OCI-LY3 (cell line): ENCODE measurements at regions not wholly inside any gene's neighbourhood (a gene's known extent, or its start where the extent isn't known, plus 50 kb on each side); places are given as distances from the start of the nearest gene placed in this dataset.

Experiments used
- EZH2phosphoT487 ChIP-seq: fragments of 200-600 bp; shearing (Covaris generic); IDR thresholded peaks from 2 replicates; pipeline ENCODE4 v1.6.1; 2018; ENCODE audit warnings: antibody characterized with exemption, mixed run types, low read depth
- TF ChIP-seq, protein P1 (sequence below): fragments of 200-600, 300-600 bp; sonication (generic); IDR thresholded peaks from 2 replicates; pipeline ENCODE4 v1.5.1; 2014; ENCODE audit warnings: antibody characterized with exemption, low read length, low read depth

DNA sequence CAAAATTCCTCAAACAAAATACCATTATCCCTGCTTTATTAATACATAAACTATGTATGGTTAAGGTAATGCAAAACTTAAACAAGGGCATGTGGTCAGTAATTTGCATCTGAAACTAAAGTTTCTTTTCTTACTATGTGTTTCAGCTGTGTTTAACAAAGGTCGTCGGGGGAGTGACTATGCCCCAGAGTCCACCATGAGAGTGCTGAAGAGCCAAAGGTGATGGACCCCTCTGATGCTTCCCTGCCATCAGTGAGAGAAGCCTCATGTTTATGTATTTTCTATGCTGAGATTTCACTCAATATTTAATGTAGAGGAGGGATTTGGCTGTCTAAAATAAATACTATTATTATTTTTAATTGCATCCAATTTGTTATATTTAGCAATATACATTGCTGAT lies 707.2 kb upstream of the REG3G start:
- TF ChIP-seq, protein P1, sequence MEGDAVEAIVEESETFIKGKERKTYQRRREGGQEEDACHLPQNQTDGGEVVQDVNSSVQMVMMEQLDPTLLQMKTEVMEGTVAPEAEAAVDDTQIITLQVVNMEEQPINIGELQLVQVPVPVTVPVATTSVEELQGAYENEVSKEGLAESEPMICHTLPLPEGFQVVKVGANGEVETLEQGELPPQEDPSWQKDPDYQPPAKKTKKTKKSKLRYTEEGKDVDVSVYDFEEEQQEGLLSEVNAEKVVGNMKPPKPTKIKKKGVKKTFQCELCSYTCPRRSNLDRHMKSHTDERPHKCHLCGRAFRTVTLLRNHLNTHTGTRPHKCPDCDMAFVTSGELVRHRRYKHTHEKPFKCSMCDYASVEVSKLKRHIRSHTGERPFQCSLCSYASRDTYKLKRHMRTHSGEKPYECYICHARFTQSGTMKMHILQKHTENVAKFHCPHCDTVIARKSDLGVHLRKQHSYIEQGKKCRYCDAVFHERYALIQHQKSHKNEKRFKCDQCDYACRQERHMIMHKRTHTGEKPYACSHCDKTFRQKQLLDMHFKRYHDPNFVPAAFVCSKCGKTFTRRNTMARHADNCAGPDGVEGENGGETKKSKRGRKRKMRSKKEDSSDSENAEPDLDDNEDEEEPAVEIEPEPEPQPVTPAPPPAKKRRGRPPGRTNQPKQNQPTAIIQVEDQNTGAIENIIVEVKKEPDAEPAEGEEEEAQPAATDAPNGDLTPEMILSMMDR, result no peak
- no peak for TF ChIP-seq EZH2phosphoT487
